T-helper 1 cell treated with Interleukin-12 subunit alpha and Interleukin-12 subunit beta and Interleukin-4 antibody, amounts not matched to agents 30 μg/mL and 1 μg/mL, for 36 hours (primary cell): ENCODE measurements at regions not wholly inside any gene's neighbourhood (a gene's known extent, or its start where the extent isn't known, plus 50 kb on each side); places are given as distances from the start of the nearest gene placed in this dataset.
"Not testable (repeated sequence)": the region's sequence is repeated elsewhere in the genome, so short reads cannot be mapped to it uniquely, and the experiment has no call there.

Experiments
- H3K27ac Mint-ChIP-seq: one replicate; pipeline ENCODE4 v1.8.0; 2021; ENCODE audit warnings: mild to moderate bottlenecking, mixed read lengths
- H3K27me3 Mint-ChIP-seq: one replicate; pipeline ENCODE4 v1.8.0; 2021; ENCODE audit warnings: low read depth, mixed read lengths
- H3K36me3 Mint-ChIP-seq: one replicate; pipeline ENCODE4 v1.8.0; 2021; ENCODE audit warnings: low read depth, mixed read lengths
- H3K4me1 Mint-ChIP-seq: one replicate; pipeline ENCODE4 v1.8.0; 2021; ENCODE audit warnings: low read depth, mixed read lengths
- H3K4me3 Mint-ChIP-seq: one replicate; pipeline ENCODE4 v1.8.0; 2021; ENCODE audit warnings: mild to moderate bottlenecking, moderate library complexity, mixed read lengths
- H3K9me3 Mint-ChIP-seq: one replicate; pipeline ENCODE4 v1.8.0; 2021; ENCODE audit warnings: mixed read lengths

DNA sequence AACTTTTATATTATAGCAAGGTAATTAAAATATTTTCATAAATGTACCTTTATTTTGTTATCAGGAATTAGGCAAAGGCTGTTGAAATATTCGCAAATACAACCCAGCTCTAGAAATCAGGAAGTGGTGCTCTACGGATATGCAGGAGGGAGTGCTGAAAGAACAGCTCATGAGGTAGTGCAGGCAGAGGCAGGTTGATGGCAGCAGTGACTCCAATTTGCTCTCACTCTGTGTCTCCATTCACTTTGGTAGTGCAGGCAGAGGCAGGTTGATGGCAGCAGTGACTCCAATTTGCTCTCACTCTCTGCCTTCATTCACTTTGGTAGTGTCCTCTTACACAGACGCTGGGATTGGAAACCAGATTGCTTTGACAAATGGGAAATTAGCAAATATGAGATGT, 277.9 kb downstream of the TRIML1 start:
- peaks cover 27% of the 10 kb centered on the region for H3K9me3 Mint-ChIP-seq
- no peak overlapping the region for H3K27ac Mint-ChIP-seq
- no peaks in the 10 kb centered on the region for H3K4me1 Mint-ChIP-seq
- H3K4me3 Mint-ChIP-seq, result no peak overlapping the region
- H3K36me3 Mint-ChIP-seq, result no peaks in the 10 kb centered on the region
- H3K27me3 Mint-ChIP-seq, result no peaks in the 10 kb centered on the region

DNA sequence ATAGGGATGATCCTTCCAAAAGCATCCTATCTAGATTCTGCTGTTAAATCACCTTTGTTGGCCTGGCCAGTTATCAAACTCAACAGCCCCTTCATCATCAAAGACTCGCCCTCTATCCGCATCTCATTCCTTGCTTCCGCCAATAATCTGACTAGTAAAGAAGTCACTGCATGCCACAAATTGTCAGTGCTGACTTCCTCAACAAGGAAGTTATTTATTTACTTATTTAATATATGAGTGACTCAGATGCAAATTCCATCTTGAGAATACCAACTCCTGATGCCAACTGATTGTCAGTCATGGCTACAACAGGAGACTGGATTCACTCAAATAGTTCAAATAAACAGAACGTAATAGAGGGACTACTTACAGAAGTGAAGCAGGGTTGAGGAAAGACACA, 283.8 kb downstream of the TRIML1 start:
- H3K27ac Mint-ChIP-seq, result no peak overlapping the region

DNA sequence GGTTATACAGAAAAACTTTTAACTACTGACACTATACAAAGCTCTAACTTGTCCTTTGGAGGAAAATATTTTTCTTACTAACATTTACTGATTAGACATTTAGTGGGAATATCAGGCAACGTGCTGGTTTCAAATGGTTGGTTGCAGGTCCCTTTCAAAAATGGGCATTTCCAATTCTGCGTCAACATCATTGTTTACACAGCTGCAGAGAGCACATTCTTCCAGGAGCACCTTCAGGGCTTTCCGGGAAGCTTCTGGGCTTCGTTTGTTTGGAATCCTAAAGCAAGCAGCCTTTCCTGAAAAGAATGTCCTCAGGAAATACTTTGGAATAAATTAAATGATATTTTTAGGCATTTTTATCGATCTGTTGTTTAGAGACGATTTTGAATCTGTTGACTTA, 289.7 kb downstream of the TRIML1 start:
- Mint-ChIP-seq H3K36me3 (no peaks in the 10 kb centered on the region), H3K9me3 (peaks cover 21% of the 10 kb centered on the region), H3K27me3 (no peaks in the 10 kb centered on the region), H3K4me3 (no peak overlapping the region), H3K27ac (no peak overlapping the region), H3K4me1 (no peaks in the 10 kb centered on the region)

More for the DNA sequence above, 283.8 kb downstream of the TRIML1 start:
- H3K27me3 Mint-ChIP-seq, result no peaks in the 10 kb centered on the region
- peaks cover 7% of the 10 kb centered on the region for H3K9me3 Mint-ChIP-seq
- H3K36me3 Mint-ChIP-seq, result no peaks in the 10 kb centered on the region
- H3K4me1 Mint-ChIP-seq, result no peaks in the 10 kb centered on the region
- H3K4me3 Mint-ChIP-seq, result no peak overlapping the region

DNA sequence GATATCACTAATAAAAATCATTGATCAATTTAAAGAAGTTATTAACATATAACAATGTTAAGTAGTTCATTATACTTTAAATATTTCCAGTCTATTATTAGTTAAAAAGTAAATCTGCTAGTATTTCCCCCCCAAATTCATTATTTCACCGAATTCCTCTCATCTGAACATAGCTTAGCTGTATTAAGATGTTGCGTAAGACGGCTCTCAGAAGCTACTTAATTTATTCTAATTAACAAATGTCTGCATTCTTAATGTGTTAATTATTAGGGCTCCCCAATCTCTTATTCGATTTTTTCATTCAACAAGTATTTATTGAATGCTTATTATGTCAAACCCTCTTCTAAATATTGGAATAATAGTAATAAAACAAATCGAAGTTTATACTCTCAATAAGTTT, 290.7 kb downstream of the TRIML1 start:
- no peaks in the 10 kb centered on the region for H3K4me1 Mint-ChIP-seq
- H3K36me3 Mint-ChIP-seq, result no peaks in the 10 kb centered on the region
- no peak overlapping the region for H3K4me3 Mint-ChIP-seq
- peaks cover 26% of the 10 kb centered on the region for H3K9me3 Mint-ChIP-seq
- H3K27ac Mint-ChIP-seq, result no peak overlapping the region
- no peaks in the 10 kb centered on the region for H3K27me3 Mint-ChIP-seq

DNA sequence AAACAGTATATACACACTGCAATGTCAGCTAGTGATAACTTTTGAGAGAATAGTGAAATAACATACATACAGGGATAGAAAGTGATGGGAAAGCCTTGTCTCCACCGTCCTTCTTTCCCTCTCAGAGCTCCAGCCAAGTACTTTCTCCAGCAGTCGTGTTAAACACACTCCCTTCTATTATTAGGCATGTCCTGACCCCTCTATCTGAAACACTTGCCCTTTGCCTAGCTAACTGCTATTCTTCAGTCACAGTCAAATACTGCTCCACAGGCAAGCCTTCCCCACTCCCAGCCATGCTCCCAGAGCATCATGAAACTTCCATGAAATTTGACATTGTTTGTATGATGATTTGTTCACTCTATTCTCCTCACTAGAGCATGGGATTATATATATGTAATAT, 291.1 kb downstream of the TRIML1 start:
- no peaks in the 10 kb centered on the region for H3K27me3 Mint-ChIP-seq
- no peak overlapping the region for H3K4me3 Mint-ChIP-seq
- no peaks in the 10 kb centered on the region for H3K4me1 Mint-ChIP-seq
- H3K9me3 Mint-ChIP-seq, result peaks cover 26% of the 10 kb centered on the region
- H3K27ac Mint-ChIP-seq, result no peak overlapping the region
- H3K36me3 Mint-ChIP-seq, result no peaks in the 10 kb centered on the region

DNA sequence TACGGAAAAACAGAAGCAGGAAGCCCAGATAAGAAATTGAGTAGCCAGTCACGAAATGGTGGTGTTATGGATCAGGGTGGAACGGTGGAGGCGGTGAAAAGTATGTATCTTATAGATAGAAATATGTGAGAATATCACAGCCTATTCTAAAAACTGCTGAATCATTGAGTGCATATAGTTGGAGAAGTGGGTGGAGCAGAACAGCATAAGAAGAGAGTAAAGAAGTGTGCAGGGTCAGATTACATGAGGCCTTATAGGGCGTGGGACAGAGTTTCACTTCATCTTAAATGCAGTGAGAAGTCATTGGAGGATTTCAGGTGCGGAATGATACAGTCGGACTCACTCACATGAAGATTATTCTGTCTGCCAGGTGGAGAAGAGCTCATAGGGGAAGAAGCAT, 293.1 kb downstream of the TRIML1 start:
- Mint-ChIP-seq H3K4me3 (no peak overlapping the region), H3K27me3 (no peaks in the 10 kb centered on the region), H3K4me1 (no peaks in the 10 kb centered on the region), H3K27ac (no peak overlapping the region), H3K36me3 (no peaks in the 10 kb centered on the region), H3K9me3 (peaks cover 29% of the 10 kb centered on the region)

DNA sequence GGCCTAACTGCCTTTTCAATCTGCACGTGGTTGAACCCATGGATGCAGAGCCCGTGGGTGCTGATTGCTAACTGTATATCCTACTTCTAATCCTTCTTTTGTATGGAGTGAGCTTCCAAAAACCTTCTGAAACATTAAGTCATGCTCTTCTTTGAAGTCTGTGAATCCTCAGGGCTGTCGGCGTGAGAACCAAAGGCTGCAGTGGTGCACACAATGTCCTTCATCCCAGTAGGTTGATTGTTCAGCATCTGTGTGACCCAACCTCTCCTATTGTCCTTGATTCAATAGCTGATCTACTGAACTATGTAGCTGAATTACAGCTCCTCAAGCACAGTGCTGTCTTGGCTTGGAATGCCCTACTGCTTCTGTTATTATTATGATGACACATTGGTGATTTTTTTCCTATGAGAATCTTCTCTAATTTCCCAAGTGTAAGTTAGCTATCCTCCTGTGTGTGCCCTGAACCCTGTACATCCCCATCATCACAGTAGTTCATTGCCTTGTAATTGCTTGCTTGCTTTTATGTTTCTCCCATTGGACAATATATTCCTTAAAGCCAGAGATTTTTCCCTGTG, 294.6 kb downstream of the TRIML1 start:
- Mint-ChIP-seq H3K27ac (no peak overlapping the region), H3K9me3 (peaks cover 36% of the 10 kb centered on the region), H3K4me1 (no peaks in the 10 kb centered on the region), H3K4me3 (no peak overlapping the region), H3K36me3 (no peaks in the 10 kb centered on the region), H3K27me3 (no peaks in the 10 kb centered on the region)

DNA sequence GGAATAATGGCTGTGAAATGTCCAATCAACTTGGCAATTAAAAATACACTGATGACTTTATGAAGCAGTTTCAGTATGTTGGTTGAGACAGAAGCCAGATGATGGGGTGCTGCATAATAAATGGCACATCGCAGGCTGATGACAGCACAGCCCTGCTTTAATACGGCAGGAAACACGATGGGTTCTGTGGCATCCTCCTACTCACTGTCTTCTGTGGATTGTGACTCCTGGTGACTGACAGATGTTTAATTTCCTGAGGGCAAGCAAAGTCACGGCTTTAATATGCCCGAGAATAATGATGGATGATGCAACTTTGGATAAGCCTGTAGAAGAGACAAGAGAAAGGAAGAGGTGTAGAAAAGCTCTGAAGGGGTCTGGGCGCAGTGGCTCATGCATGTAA, 295.4 kb downstream of the TRIML1 start:
- Mint-ChIP-seq H3K4me3 (no peak overlapping the region), H3K9me3 (peaks cover 40% of the 10 kb centered on the region), H3K4me1 (no peaks in the 10 kb centered on the region), H3K27ac (no peak overlapping the region), H3K36me3 (no peaks in the 10 kb centered on the region), H3K27me3 (no peaks in the 10 kb centered on the region)

DNA sequence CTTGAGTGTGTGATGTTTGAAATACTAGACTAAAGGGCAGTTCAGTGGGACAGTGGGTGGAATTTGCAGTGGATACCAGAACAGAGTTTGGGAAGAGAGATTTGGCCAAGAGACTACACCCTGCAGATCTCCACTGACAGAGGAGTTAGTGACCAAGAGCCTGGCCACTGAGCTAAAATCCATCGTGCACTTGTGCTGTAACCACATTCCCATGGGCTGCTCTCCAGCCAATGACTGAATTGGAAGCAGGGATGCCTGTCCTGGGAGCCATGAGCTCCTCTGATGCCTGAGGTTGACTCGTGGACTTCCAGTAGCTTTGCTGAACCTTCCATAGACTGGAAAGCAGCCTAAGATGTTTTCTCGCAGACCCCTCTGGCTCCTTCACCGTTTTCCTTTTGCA, 296.1 kb downstream of the TRIML1 start:
- H3K27me3 Mint-ChIP-seq, result no peaks in the 10 kb centered on the region
- no peak overlapping the region for H3K4me3 Mint-ChIP-seq
- H3K36me3 Mint-ChIP-seq, result no peaks in the 10 kb centered on the region

DNA sequence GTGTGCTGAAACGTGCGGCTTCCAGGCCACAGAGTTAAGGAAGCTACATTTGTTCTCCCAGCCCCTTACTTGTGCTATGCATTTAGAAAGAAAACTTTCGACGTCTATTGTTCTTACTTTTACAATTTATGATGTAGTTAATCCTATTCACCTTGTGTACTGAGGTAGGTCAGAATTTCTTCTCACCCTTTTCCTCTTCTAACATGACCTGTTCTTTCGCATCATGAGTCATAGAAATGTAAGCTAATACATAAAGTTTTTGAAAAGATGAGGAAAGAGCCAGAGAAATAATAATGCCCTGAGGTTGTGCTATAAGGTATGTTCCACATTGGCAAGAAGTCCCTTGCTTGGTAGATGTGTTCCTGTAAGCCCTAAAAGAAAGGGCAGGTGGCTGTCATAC, 298.3 kb downstream of the TRIML1 start:
- Mint-ChIP-seq H3K27ac (no peak overlapping the region), H3K27me3 (no peaks in the 10 kb centered on the region), H3K36me3 (no peaks in the 10 kb centered on the region), H3K4me1 (no peaks in the 10 kb centered on the region), H3K4me3 (no peak overlapping the region), H3K9me3 (peaks cover 30% of the 10 kb centered on the region)

More for the DNA sequence above, 296.1 kb downstream of the TRIML1 start:
- Mint-ChIP-seq H3K9me3 (peaks cover 41% of the 10 kb centered on the region), H3K4me1 (no peaks in the 10 kb centered on the region), H3K27ac (no peak overlapping the region)

DNA sequence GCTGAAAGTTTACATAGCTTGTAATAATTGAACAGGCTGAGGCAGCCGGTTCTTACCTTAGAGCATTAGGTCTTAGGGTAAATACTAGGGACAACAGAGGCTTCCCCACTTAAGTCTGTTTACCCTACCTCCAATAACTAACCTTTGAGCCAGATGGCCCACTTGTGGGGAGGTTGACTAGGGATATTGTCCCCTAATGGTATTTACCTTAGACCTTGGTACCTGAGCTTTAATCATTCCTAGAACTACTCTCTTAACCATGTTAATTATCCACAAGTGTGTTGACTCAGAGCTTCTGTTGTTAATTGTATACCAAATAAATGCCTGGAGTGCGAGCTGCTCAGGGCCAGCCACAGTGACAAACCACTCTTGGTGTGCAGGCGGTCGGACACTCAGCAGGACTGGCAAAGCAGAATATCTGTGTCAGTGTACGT, 299.2 kb downstream of the TRIML1 start:
- H3K4me3 Mint-ChIP-seq, H3K4me1 Mint-ChIP-seq, H3K27ac Mint-ChIP-seq, H3K36me3 Mint-ChIP-seq, H3K27me3 Mint-ChIP-seq: not testable (repeated sequence)
- H3K9me3 Mint-ChIP-seq, result peaks cover 30% of the 10 kb centered on the region

DNA sequence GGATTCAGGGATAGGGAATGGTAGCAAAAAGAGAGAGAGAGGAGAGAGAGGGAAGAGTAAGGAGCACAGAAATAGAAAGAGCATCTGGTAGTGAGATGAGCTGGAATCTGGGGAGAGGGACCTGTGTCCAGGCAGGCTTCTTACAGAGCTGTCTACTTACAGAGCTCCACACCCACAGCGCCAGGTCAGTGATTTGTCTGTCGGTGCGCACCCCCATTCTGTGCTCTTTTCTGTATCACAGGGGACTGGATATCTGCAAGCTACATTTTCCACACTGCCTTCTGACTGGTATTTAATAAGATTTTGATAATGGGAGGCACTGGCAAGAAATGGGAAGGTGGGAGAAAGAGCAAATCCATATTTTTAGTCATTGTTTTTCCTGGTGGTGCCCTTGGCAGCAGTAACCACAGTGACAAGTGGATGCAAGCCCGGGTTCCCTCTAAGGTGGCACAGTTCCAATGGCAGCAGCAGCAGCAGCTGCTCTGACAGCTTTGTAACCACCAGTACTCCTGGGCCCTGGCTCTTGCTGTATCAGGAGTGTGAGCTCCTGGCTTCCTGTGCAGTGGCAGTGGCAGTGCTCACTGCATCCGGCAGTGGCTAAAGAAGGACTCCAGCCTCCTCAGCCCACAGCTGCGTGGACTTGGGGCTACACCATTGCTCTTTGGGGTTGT, 300.5 kb downstream of the TRIML1 start:
- no peak overlapping the region for H3K27ac Mint-ChIP-seq
- peaks cover 33% of the 10 kb centered on the region for H3K9me3 Mint-ChIP-seq
- no peaks in the 10 kb centered on the region for H3K36me3 Mint-ChIP-seq
- no peaks in the 10 kb centered on the region for H3K4me1 Mint-ChIP-seq
- no peaks in the 10 kb centered on the region for H3K27me3 Mint-ChIP-seq
- no peak overlapping the region for H3K4me3 Mint-ChIP-seq

DNA sequence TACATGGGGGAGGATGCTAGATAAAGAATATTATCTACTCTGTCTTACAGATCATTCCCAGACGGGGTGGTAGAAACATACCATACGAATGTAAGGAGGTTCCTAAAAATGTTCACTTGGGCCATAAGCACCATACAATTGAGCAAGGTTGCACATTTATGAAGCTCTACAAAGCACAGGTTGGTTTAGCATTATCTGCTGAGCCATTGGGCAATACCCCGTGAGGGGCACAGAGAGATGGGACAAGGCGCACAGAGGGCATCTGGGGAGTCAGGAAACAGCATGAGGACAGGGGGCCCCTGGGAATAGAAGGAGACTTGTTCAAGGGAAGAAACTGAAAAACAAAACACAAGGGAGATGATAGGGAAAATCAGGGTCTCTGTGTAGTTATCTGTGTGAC, 305.3 kb downstream of the TRIML1 start:
- H3K36me3 Mint-ChIP-seq, result no peaks in the 10 kb centered on the region
- peaks cover 18% of the 10 kb centered on the region for H3K9me3 Mint-ChIP-seq
- no peak overlapping the region for H3K27ac Mint-ChIP-seq
- no peak overlapping the region for H3K4me3 Mint-ChIP-seq
- H3K4me1 Mint-ChIP-seq, result no peaks in the 10 kb centered on the region
- H3K27me3 Mint-ChIP-seq, result no peaks in the 10 kb centered on the region

DNA sequence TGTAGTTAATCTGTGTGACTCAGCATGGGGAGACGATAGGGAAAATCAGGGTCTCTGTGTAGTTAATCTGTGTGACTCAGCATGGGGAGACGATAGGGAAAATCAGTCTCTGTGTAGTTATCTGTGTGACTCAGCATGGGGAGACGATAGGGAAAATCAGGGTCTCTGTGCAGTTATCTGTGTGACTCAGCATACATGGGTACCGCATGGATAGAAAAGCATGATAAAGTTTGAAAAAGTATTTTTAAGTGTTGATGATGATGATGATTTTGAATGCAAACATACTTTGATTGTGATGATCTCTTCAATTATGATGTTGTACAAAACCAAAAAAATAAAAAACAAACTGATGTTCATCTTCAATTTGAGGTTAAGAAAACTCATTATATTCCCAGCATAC, 309.8 kb downstream of the TRIML1 start:
- H3K36me3 Mint-ChIP-seq, H3K4me1 Mint-ChIP-seq, H3K27me3 Mint-ChIP-seq, H3K4me3 Mint-ChIP-seq, H3K9me3 Mint-ChIP-seq, H3K27ac Mint-ChIP-seq: not testable (repeated sequence)

DNA sequence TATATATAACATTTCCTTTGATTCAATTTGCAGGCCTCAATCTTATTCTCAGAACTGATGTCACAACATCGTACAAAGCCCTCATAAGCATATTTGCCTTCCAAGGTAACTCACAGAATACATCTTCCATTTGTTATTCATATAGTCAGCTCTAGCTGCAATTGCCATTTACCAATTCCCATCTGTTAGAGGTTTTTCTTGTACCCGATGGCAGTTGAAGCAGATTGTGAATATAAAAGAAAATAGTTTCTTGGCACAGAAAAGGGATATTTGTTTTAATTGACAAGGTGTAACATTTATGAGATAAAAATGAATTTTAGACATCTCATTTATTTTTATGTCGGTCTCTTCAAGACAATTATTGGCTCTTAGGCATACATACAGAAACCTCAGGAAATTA, 311.3 kb downstream of the TRIML1 start:
- Mint-ChIP-seq H3K4me1 (no peaks in the 10 kb centered on the region), H3K4me3 (no peak overlapping the region), H3K9me3 (peaks cover 13% of the 10 kb centered on the region), H3K36me3 (no peaks in the 10 kb centered on the region), H3K27ac (no peak overlapping the region), H3K27me3 (no peaks in the 10 kb centered on the region)

DNA sequence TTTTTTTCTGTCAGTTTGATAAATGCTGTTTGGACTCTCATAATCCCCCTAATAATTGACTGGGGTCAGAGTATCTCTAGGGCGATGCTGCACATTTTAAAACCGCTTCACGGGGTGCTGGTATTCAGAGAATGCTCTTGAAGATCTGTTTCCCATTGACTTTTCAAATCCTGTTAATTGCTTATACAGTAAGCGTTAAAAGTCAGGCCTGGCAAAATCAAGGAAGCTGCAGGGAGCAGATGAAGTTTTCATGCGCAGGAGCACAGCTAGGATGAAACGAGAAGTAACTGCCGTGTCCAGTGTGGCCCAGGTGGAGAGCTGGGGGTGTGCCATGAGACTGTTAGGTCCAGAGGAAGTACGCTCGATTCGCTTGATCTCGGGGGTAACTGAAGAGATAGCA, 312.9 kb downstream of the TRIML1 start:
- Mint-ChIP-seq H3K9me3 (peaks cover 24% of the 10 kb centered on the region), H3K36me3 (no peaks in the 10 kb centered on the region), H3K27ac (no peak overlapping the region), H3K4me1 (no peaks in the 10 kb centered on the region), H3K27me3 (no peaks in the 10 kb centered on the region), H3K4me3 (no peak overlapping the region)
